RKO (cell line): ENCODE measurements at regions not wholly inside any gene's neighbourhood (a gene's known extent, or its start where the extent isn't known, plus 50 kb on each side); places are given as distances from the start of the nearest gene placed in this dataset.
A peak's percentile ranks its signal among the peaks of the same experiment; 100 is the strongest.

Source experiments
- DNase-seq: peaks from one replicate; pipeline ENCODE4 v3.0.0-alpha.2; 2016; ENCODE audit warnings: low spot score

GRCh38 chr20:60903325-60903971 lies 348.6 kb upstream of the CDH4 start:
- no peak for DNase-seq

GRCh38 chr20:60904730-60905129 lies 347.3 kb upstream of the CDH4 start:
- DNase-seq, result no peak

DNA sequence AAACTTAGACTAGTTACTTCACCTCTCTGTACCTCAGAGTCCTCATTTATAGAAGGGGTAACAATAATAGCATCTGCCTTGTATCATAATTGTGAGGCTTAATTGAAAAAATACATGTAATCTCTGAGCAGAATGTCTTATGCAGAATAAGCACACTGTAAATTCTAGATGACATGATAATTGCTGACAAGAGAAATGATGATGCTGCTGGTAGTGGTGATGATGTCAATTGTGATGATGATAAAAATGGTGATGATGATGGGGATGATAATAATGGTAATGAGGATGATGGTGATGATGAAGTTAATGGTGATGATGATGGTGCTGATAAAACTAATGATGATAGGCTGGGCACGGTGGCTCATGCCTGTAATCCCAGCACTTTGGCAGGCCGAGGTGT lies 346.1 kb upstream of the CDH4 start:
- DNase-seq, result no peak

DNA sequence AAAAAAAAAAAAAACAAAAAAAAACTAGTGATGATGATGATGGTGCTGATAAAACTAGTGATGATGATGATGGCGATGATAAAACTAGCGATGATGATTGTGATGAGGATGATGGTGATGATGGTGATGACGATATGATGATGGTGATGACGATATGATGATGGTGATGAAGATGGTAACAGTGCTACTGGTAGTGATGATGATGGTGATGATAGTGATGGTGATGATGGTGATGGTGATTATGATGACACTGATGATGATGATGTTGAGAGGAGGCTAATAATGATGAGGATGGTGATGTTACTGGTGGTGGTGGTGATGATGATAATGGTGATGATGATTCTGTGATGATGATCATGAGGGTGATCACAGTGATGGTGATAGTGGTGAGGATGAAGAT lies 345.5 kb upstream of the CDH4 start:
- no peak for DNase-seq

DNA sequence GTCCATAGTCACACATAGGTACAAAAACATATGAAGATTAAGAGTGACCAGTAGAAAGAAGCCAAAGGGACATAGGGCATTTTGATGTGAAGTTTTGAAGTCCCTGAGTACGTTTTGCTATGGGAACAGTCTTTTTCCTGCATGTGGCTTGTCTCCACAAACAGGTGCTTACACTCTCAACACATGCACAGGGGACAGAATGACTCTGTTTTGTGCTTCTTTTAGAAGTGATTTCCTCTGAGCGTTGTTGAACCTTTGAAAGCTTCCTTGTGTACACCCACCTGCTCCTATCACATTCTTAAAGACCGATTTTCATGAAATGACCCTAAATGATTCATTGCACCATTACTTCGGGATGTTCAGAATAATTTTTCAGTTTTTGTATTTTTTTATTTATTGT lies 338.8 kb upstream of the CDH4 start:
- DNase-seq, result no peak

- peak; percentile 23 for DNase-seq
Observed at GRCh38 chr20:60921022-60921622, 330.9 kb upstream of the CDH4 start.

DNA sequence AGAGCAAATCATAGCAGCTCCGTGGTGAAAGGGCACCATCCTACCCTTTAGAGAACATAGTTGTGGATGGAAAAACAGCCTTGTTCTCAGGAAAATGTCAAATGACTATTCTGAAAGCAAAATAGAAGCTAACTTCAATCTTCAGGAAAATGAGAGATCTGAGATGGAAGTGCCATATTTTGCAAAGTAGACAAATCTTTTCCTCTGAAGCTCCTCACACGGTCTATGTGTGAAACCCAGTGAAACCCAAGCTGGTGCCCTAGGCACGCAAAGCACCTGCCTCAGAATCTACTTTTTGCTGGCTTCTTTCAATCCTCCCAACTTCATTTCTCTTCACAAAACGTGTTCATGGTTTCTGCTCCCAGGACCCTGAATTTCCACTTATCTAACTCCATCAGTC lies 325.2 kb upstream of the CDH4 start:
- DNase-seq, result no peak

DNA sequence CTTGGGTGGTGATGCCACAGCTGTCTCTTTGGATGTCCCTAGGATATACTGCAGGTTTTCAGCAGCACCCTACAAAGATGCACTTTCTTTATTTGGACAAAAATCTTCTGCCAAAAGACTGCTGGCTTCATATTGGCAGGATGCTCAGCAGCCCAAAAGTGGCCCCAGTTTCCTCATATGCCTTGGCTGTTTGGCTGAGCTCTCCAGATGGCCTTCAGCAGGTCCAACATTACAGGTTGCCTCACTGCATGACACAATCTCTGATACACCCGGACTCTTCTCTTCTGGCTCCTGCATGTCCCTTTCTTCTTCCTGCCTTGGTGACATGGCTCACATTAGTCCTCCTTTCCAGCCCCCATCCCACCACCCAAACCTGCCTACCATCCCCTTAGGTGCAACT lies 323.7 kb upstream of the CDH4 start:
- no peak for DNase-seq

- no peak for DNase-seq
Observed at GRCh38 chr20:60930023-60930790, 321.9 kb upstream of the CDH4 start.

DNA sequence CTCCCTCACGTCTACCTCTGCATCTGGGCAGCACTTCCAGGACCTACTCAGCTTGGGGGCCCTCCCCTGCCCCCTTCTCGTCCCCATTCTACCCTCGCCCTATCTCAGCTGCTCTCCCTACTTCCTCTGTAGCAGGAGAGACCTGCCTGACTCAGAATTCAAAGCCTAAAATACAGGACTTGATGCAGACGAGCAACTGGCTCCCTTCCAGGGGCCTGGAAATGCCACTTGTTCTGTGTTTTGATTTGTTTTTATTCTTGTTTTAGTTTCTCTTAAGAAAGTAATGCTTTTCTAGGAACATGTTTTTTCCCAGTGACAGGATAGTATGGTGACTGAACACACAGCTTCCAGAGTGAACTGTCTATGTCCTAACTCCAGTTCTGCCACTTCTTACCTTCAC lies 320.4 kb upstream of the CDH4 start:
- no peak for DNase-seq

DNA sequence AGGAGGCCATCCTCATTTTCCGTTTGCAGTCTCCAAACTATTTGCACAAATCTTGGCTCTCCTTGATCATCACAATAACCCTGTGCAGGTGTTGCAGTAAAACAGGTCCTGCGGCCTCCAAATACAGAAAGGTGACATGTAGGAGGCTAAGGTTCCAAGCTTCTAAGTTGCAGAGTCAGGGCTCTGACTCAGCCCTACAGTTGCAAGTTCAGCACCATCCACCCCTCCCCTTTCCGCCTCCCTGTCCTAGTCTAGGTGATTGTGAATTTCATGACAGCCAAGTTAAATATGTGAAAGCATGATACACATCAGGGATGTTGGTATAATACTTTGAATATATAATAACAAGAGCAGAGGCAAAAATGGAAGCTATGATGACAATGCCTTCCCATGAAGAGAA lies 317.3 kb upstream of the CDH4 start:
- no peak for DNase-seq

DNA sequence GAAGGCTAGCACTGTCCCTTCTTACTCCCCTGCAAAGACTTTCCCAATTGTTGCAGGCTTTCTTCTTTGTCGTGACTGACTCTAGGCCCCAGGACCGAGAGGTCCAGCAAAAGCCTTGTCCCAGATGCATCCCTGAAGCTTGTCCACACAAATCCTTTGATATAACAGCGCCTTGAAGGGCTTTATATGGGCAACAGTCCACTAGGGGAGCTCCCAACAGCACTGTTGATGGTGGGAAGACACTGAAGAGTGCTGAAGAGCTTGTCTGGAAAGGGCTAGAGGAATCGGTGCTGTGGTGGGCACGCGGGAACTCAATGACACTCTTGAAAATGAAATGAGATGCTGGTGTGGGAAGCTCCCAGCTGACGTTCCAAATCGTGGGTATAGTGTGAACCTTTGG lies 316.1 kb upstream of the CDH4 start:
- DNase-seq, result peak; percentile 5

DNA sequence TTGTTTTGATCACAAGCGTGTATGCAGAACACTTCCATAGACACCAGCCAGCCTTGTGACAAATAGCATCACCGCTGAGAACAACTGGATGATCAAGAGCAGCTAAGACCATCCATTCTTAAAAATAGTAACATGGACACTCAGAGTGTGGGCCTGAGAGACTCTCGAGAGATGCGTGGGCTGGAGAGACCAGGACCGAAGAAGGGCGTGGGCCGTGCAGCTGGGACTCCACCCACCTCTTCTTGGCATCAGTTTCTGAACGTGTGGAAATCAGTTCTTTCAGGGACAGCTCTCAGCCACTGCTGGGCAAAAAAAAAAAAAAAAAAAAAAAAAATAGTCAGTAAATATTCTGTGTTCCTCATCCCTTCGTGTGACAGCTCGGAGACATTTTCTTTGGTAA lies 314.5 kb upstream of the CDH4 start:
- DNase-seq, result no peak

DNA sequence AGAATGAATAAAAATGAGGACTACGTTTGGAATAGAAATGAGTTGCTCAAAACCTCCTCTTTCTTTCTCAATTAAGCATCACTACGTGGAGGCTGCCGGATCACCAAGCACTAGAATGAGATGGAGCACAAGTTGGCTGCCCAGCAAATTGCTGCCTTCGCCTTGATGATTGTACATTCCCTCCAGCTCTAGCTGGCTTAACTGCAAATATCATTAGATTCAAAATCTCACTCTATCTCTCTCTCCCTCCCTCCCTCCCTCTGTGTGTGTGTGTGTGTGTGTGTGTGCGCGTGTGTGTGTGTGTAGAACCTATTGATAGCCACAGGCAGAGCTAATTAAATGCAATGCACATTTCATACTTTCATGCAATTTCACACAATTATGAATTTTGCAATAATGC lies 310.7 kb upstream of the CDH4 start:
- no peak for DNase-seq

DNA sequence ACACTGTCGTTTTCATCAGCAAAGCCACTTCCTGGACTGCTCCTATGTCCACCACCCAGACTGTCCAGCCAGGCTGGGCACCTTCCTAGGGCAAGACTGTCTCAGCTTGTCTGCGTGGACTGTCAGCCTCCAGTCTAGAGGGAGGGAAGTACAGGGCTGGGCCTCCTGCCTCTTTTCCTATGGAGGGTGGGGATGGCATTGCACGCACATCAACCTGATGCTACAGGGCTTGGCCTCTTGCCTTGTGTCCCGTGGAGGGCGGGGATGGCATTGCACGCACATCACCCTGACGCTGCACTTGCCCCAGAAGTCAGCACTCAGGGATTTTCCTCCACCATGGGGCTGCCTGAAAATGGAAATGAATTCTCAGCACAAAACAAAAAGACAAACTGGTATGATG lies 304.2 kb upstream of the CDH4 start:
- DNase-seq, result no peak

DNA sequence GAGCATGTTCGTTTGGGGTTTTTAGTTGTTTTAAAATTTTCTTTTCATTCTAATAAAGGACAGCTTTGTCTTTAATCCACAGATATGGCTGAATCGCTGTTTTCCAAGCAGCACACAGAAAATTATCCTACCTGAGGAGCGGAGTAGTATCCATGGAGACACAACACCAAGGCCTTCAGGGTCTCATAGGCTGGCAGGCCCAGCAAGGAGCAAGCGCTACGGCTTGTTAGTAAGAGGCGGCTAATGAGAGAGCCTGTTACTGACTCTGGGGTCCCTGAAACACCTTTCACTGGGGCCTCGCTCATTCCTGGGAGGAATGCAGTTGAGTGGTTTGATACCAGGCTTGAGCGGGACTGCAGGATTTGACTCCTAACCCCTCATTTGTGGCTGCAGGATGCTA lies 303.8 kb upstream of the CDH4 start:
- DNase-seq, result no peak

DNA sequence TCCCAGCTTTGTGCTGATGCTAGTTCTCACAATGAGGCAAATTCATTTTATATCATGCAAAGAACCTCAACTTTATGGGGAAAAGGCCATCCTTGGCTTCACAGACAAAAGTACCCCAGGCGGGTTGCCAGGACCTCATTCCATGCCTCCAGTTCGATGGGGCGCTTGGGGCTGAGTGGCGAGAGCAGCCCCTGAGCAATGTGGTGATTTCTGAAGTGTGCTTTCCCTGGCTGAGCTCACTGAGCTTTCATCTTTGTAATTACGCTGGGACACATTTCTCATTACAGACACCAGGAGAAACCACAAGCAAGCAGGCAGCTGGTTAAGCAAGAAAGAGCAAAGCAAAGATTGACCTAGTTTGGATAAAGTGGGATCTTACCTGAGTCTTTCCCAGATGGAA lies 301.5 kb upstream of the CDH4 start:
- DNase-seq, result no peak

GRCh38 chr20:60950974-60951373 lies 301.1 kb upstream of the CDH4 start:
- no peak for DNase-seq

DNA sequence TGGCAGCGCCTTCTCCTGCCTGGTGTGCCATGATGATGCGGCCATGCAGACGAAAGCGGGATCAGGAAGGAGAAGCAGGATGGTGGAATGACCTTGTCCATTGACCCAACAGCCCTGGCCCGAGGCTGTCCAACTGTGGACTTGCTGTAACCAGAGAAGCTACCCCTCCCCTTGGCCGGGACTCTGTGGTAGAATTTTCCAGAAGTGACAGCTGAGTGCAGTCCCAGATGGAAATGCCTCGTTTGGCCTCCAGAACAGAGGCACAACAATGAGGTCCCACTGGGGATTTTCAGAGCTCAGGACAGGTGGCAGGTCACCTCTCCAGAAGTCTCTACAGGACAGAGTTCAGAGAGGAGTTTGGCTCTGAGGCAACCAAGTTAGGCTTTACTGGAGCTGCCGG lies 299.2 kb upstream of the CDH4 start:
- DNase-seq, result no peak

DNA sequence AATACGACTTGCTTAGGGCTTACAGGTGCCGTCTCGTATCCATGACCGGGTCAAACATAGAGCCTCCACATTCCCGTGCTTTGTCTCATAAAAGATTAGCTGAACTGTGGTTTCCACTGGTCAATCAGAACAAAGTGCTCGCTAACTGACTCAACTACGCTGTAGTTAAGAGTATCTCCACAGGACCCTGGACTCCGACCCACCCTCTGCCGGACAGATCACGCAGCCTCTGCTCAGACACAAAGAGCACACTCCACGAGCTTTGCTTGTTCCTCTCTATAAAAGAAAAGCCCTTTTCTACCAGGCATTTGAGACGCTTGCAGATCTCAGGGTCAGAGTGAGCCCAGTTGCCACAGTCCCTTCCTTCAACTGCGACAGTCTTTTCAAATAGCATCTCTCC lies 298.7 kb upstream of the CDH4 start:
- DNase-seq, result no peak

DNA sequence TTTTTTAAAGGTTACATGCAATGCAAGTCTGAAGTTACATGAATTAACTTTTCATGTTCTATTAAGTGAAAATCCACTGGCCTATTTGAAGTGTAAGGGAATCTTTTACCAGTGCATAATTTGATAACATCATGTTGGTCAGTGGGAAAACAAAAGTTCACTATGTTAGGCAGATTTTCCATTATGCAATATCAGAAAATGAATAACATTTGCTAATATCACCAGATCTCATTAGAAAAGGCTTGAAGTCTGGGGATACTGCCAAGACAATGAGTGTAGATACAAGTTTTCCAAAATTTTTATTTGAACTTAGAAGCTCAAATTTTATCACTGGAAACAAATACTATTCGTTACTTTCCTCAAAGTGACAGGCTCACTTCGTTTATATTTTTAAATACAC lies 296.4 kb upstream of the CDH4 start:
- no peak for DNase-seq

DNA sequence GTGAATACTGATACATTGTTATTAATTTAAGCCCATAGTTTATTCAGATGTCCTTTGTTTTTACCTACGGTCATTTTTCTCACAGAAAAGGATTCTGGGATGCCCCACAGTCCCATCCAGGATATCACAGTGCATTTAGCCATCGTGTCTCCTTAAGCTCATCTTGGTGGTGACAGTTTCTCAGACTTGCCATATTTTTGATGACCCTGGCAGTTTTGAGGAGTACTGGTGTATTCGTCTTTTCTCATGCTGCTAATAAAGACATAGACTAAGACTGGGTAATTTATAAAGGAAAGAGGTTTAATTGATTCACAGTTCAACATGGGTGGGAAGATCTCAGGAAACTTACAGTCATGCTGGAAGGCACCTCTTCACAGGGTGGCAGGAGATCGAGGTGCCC lies 295.9 kb upstream of the CDH4 start:
- no peak for DNase-seq

GRCh38 chr20:60957621-60958020 lies 294.4 kb upstream of the CDH4 start:
- no peak for DNase-seq

- DNase-seq, result no peak
Observed at GRCh38 chr20:60959971-60960370, 292.1 kb upstream of the CDH4 start.
